GM18505 (cell line): ENCODE measurements at regions not wholly inside any gene's neighbourhood (a gene's known extent, or its start where the extent isn't known, plus 50 kb on each side); places are given as distances from the start of the nearest gene placed in this dataset.

Source experiments
- ATAC-seq: cut with Tn5 transposase; IDR thresholded peaks from one replicate; pipeline ENCODE4 v1.9.1; 2021; ENCODE audit not compliant: unreplicated experiment
- POLR2A ChIP-seq: IDR thresholded peaks from 4 replicates; pipeline ENCODE4 v1.6.1; 2011; ENCODE audit warnings: borderline replicate concordance; ENCODE audit not compliant: insufficient read depth, insufficient read length; ENCODE audit errors: extremely low read depth

GRCh38 chr6:44558832-44559251 is 171.3 kb downstream of the CDC5L start:
- TF ChIP-seq POLR2A, result no peak
- no peak for ATAC-seq

GRCh38 chr6:44559486-44560270 is 172.2 kb downstream of the CDC5L start:
- TF ChIP-seq POLR2A, result no peak
- no peak for ATAC-seq

- ATAC-seq, result no peak
- no peak for TF ChIP-seq POLR2A
Measured at GRCh38 chr6:44560458-44561059, 173.1 kb downstream of the CDC5L start.

GRCh38 chr6:44561060-44561623 is 173.6 kb downstream of the CDC5L start:
- TF ChIP-seq POLR2A, result no peak
- no peak for ATAC-seq

- TF ChIP-seq POLR2A, result no peak
Measured at GRCh38 chr6:44561832-44562665, 174.5 kb downstream of the CDC5L start.

GRCh38 chr6:44563397-44563796 is 175.9 kb downstream of the CDC5L start:
- no peak for TF ChIP-seq POLR2A
- ATAC-seq, result no peak

More at GRCh38 chr6:44561832-44562665, 174.5 kb downstream of the CDC5L start:
- ATAC-seq, result no peak

GRCh38 chr6:44564906-44565524 is 177.5 kb downstream of the CDC5L start:
- no peak for TF ChIP-seq POLR2A
- no peak for ATAC-seq

- no peak for TF ChIP-seq POLR2A
- no peak for ATAC-seq
Measured at GRCh38 chr6:44567406-44567805, 179.9 kb downstream of the CDC5L start.

- ATAC-seq, result no peak
- TF ChIP-seq POLR2A, result no peak
Measured at GRCh38 chr6:44569131-44569530, 181.6 kb downstream of the CDC5L start.

GRCh38 chr6:44569931-44570385 is 182.5 kb downstream of the CDC5L start:
- TF ChIP-seq POLR2A, result no peak
- no peak for ATAC-seq

- no peak for TF ChIP-seq POLR2A
- no peak for ATAC-seq
Measured at GRCh38 chr6:44571510-44571909, 184.0 kb downstream of the CDC5L start.

GRCh38 chr6:44572346-44572745 is 184.8 kb downstream of the CDC5L start:
- no peak for ATAC-seq
- no peak for TF ChIP-seq POLR2A

GRCh38 chr6:44575644-44576043 is 188.1 kb downstream of the CDC5L start:
- TF ChIP-seq POLR2A, result no peak
- ATAC-seq, result no peak
